Activated T-helper 1 cell treated with anti-CD3 and anti-CD28 coated beads, Interleukin-2, amount 50 U/mL, for 16 hours (primary cell): ENCODE measurements at regions not wholly inside any gene's neighbourhood (a gene's known extent, or its start where the extent isn't known, plus 50 kb on each side); places are given as distances from the start of the nearest gene placed in this dataset.
"Not testable (repeated sequence)": the region's sequence is repeated elsewhere in the genome, so short reads cannot be mapped to it uniquely, and the experiment has no call there.

Source experiments
- DNase-seq, 2 donors: peaks; one replicate each; pipeline ENCODE4 v3.0.0-alpha.2; 2020; ENCODE audit warnings: low read depth in 1 of 2, low spot score in 1 of 2

- DNase-seq: not testable (repeated sequence)
Observed at GRCh38 chr4:11811521-11811920, 382.8 kb upstream of the HS3ST1 start.

GRCh38 chr4:11805842-11806241, 377.1 kb upstream of the HS3ST1 start:
- DNase-seq: no peak

- no peak for DNase-seq
Observed at GRCh38 chr4:11801466-11802446, 373.1 kb upstream of the HS3ST1 start.

GRCh38 chr4:11799196-11799595, 370.5 kb upstream of the HS3ST1 start:
- DNase-seq: no peak

GRCh38 chr4:11791797-11792196, 363.1 kb upstream of the HS3ST1 start:
- no peak for DNase-seq

- DNase-seq: no peak
Observed at GRCh38 chr4:11790230-11790629, 361.5 kb upstream of the HS3ST1 start.

- DNase-seq: no peak
Observed at GRCh38 chr4:11783588-11783987, 354.9 kb upstream of the HS3ST1 start.

- no peak for DNase-seq
Observed at GRCh38 chr4:11782859-11783258, 354.2 kb upstream of the HS3ST1 start.

- no peak for DNase-seq
Observed at GRCh38 chr4:11777447-11777846, 348.8 kb upstream of the HS3ST1 start.

- DNase-seq: no peak
Observed at GRCh38 chr4:11774346-11774745, 345.7 kb upstream of the HS3ST1 start.

- DNase-seq: no peak
Observed at GRCh38 chr4:11773798-11774197, 345.1 kb upstream of the HS3ST1 start.

GRCh38 chr4:11769434-11769833, 340.7 kb upstream of the HS3ST1 start:
- no peak for DNase-seq

GRCh38 chr4:11768251-11768972, 339.7 kb upstream of the HS3ST1 start:
- DNase-seq: no peak

- no peak for DNase-seq
Observed at GRCh38 chr4:11765849-11766453, 337.3 kb upstream of the HS3ST1 start.

- no peak for DNase-seq
Observed at GRCh38 chr4:11748164-11748872, 319.6 kb upstream of the HS3ST1 start.

- DNase-seq: no peak
Observed at GRCh38 chr4:11746734-11747133, 318.0 kb upstream of the HS3ST1 start.

- DNase-seq: no peak
Observed at GRCh38 chr4:11743976-11744375, 315.3 kb upstream of the HS3ST1 start.

- DNase-seq: no peak
Observed at GRCh38 chr4:11743236-11743635, 314.5 kb upstream of the HS3ST1 start.

GRCh38 chr4:11741190-11741652, 312.5 kb upstream of the HS3ST1 start:
- no peak for DNase-seq

- no peak for DNase-seq
Observed at GRCh38 chr4:11739992-11740391, 311.3 kb upstream of the HS3ST1 start.

- DNase-seq: no peak
Observed at GRCh38 chr4:11736978-11737377, 308.3 kb upstream of the HS3ST1 start.
